Type B pancreatic cell (in vitro differentiated cells): ENCODE measurements at regions not wholly inside any gene's neighbourhood (a gene's known extent, or its start where the extent isn't known, plus 50 kb on each side); places are given as distances from the start of the nearest gene placed in this dataset.
"Not testable (repeated sequence)": the region's sequence is repeated elsewhere in the genome, so short reads cannot be mapped to it uniquely, and the experiment has no call there.

Experiments used
- DNase-seq: peaks from one replicate; pipeline ENCODE4 v3.0.0; 2021; ENCODE audit warnings: mixed read lengths; ENCODE audit not compliant: unreplicated experiment; ENCODE audit errors: extremely low spot score
- H3K27ac Mint-ChIP-seq: 2 replicates; pipeline ENCODE4 v1.8.0; 2021; ENCODE audit warnings: mild to moderate bottlenecking, mixed read lengths
- H3K27me3 Mint-ChIP-seq: 2 replicates; pipeline ENCODE4 v1.8.0; 2021; ENCODE audit warnings: mixed read lengths
- H3K36me3 Mint-ChIP-seq: 2 replicates; pipeline ENCODE4 v1.8.0; 2021; ENCODE audit warnings: mixed read lengths
- H3K4me1 Mint-ChIP-seq: one replicate; pipeline ENCODE4 v1.8.0; 2021; ENCODE audit warnings: mixed read lengths; ENCODE audit not compliant: unreplicated experiment
- H3K4me3 Mint-ChIP-seq: 2 replicates; pipeline ENCODE4 v1.8.0; 2021; ENCODE audit warnings: mild to moderate bottlenecking, mixed read lengths
- H3K9me3 Mint-ChIP-seq: 2 replicates; pipeline ENCODE4 v1.8.0; 2021; ENCODE audit warnings: mixed read lengths
- CTCF ChIP-seq: fragments of 200-600 bp; sonication (generic); conservative IDR thresholded peaks from 2 replicates; pipeline ENCODE4 v1.5.0; 2021; ENCODE audit warnings: antibody characterized with exemption, mild to moderate bottlenecking

GRCh38 chr4:83905952-83906351 lies 370.0 kb downstream of the GPAT3 start:
- H3K36me3 Mint-ChIP-seq: no peaks in the 10 kb centered on the region
- no peak overlapping the region for H3K27ac Mint-ChIP-seq
- no peaks in the 10 kb centered on the region for H3K9me3 Mint-ChIP-seq
- peaks cover 18% of the 10 kb centered on the region for H3K27me3 Mint-ChIP-seq
- H3K4me3 Mint-ChIP-seq: no peak overlapping the region
- peaks cover 8% of the 10 kb centered on the region for H3K4me1 Mint-ChIP-seq
- DNase-seq: no peak
- TF ChIP-seq CTCF: peak; percentile 73

GRCh38 chr4:83903740-83904139 lies 367.8 kb downstream of the GPAT3 start:
- H3K9me3 Mint-ChIP-seq: not testable (repeated sequence)

GRCh38 chr4:83894831-83895230 lies 358.9 kb downstream of the GPAT3 start:
- peaks cover 6% of the 10 kb centered on the region for H3K27me3 Mint-ChIP-seq
- no peak overlapping the region for H3K4me3 Mint-ChIP-seq
- TF ChIP-seq CTCF: no peak
- DNase-seq: no peak
- no peaks in the 10 kb centered on the region for H3K4me1 Mint-ChIP-seq
- H3K9me3 Mint-ChIP-seq: no peaks in the 10 kb centered on the region
- H3K27ac Mint-ChIP-seq: no peak overlapping the region
- no peaks in the 10 kb centered on the region for H3K36me3 Mint-ChIP-seq

More at GRCh38 chr4:83903740-83904139, 367.8 kb downstream of the GPAT3 start:
- not testable (repeated sequence) for H3K36me3 Mint-ChIP-seq, H3K4me1 Mint-ChIP-seq, DNase-seq, H3K27ac Mint-ChIP-seq, H3K4me3 Mint-ChIP-seq
- H3K27me3 Mint-ChIP-seq: peaks cover 13% of the 10 kb centered on the region

- Mint-ChIP-seq H3K4me3 (no peak overlapping the region), H3K9me3 (no peaks in the 10 kb centered on the region), H3K36me3 (no peaks in the 10 kb centered on the region), H3K27me3 (peaks cover 6% of the 10 kb centered on the region), H3K27ac (no peak overlapping the region), H3K4me1 (no peaks in the 10 kb centered on the region)
- no peak for TF ChIP-seq CTCF
- DNase-seq: no peak
Measured at GRCh38 chr4:83890816-83891215, 354.9 kb downstream of the GPAT3 start.

GRCh38 chr4:83890231-83890630 lies 354.3 kb downstream of the GPAT3 start:
- no peak for TF ChIP-seq CTCF
- Mint-ChIP-seq H3K4me3 (no peak overlapping the region), H3K27me3 (peaks cover 6% of the 10 kb centered on the region), H3K9me3 (no peaks in the 10 kb centered on the region), H3K27ac (no peak overlapping the region), H3K36me3 (no peaks in the 10 kb centered on the region), H3K4me1 (no peaks in the 10 kb centered on the region)
- no peak for DNase-seq

GRCh38 chr4:83889802-83890201 lies 353.9 kb downstream of the GPAT3 start:
- no peak for DNase-seq
- H3K36me3 Mint-ChIP-seq: no peaks in the 10 kb centered on the region
- H3K27me3 Mint-ChIP-seq: peaks cover 6% of the 10 kb centered on the region
- no peak for TF ChIP-seq CTCF
- H3K4me1 Mint-ChIP-seq: no peaks in the 10 kb centered on the region
- H3K4me3 Mint-ChIP-seq: no peak overlapping the region
- no peak overlapping the region for H3K27ac Mint-ChIP-seq
- no peaks in the 10 kb centered on the region for H3K9me3 Mint-ChIP-seq
